Smooth muscle cell (in vitro differentiated cells): ENCODE measurements at regions not wholly inside any gene's neighbourhood (a gene's known extent, or its start where the extent isn't known, plus 50 kb on each side); places are given as distances from the start of the nearest gene placed in this dataset.

Experiments
- DNase-seq: peaks from one replicate; lab custom pipeline; 2025; ENCODE audit not compliant: unreplicated experiment; lab: John Stamatoyannopoulos, UW
- H2AFZ ChIP-seq: fragments of 200-600 bp; sonication (generic); 2 replicates; pipeline ENCODE4 v1.6.0; 2016; ENCODE audit warnings: antibody characterized with exemption, low read depth, mild to moderate bottlenecking
- H3F3A ChIP-seq: fragments of 200-600 bp; sonication (generic); 2 replicates; pipeline ENCODE4 v1.6.0; 2017; ENCODE audit warnings: antibody characterized with exemption, low read depth
- H3K27ac ChIP-seq: fragments of 200-600 bp; sonication (generic); 2 replicates; pipeline ENCODE4 v1.5.1; 2016; ENCODE audit warnings: low read depth, mild to moderate bottlenecking
- H3K27me3 ChIP-seq: fragments of 200-600 bp; sonication (generic); 2 replicates; pipeline ENCODE4 v1.6.1; 2016; ENCODE audit warnings: low read depth, mild to moderate bottlenecking
- H3K36me3 ChIP-seq: fragments of 200-600 bp; sonication (generic); 2 replicates; pipeline ENCODE4 v1.5.1; 2016; ENCODE audit warnings: low read depth
- H3K4me1 ChIP-seq: fragments of 200-600 bp; sonication (generic); 2 replicates; pipeline ENCODE4 v1.5.1; 2016; ENCODE audit warnings: low read depth
- H3K4me2 ChIP-seq: fragments of 200-600 bp; sonication (generic); 2 replicates; pipeline ENCODE4 v1.6.0; 2016; ENCODE audit warnings: mild to moderate bottlenecking
- H3K4me3 ChIP-seq: fragments of 200-600 bp; sonication (generic); 2 replicates; pipeline ENCODE4 v1.5.1; 2016; ENCODE audit warnings: mild to moderate bottlenecking
- H3K79me2 ChIP-seq: fragments of 200-600 bp; sonication (generic); 2 replicates; pipeline ENCODE4 v1.6.0; 2016; ENCODE audit warnings: low read depth, mild to moderate bottlenecking
- H3K9ac ChIP-seq: fragments of 200-600 bp; sonication (generic); 2 replicates; pipeline ENCODE4 v1.6.0; 2016; ENCODE audit warnings: low read depth
- H3K9me3 ChIP-seq: fragments of 200-600 bp; sonication (generic); replicated peaks from 2 replicates; pipeline ENCODE4 v1.5.1; 2016; ENCODE audit warnings: low read depth
- H4K20me1 ChIP-seq: fragments of 200-600 bp; sonication (generic); 2 replicates; pipeline ENCODE4 v1.6.0; 2016; ENCODE audit warnings: low read depth
- WGBS: methylation state at CpG from one replicate; pipeline ENCODE4 v1.1.7; 2016; ENCODE audit warnings: low lambda C conversion rate; 5-methylcytosine and 5-hydroxymethylcytosine counted together
- TF ChIP-seq, protein P1 (sequence below): fragments of 200-600 bp; sonication (generic); IDR thresholded peaks from 2 replicates; pipeline ENCODE4 v1.5.1; 2017; ENCODE audit warnings: borderline replicate concordance, mild to moderate bottlenecking, antibody characterized with exemption; ENCODE audit not compliant: insufficient read depth, poor library complexity, severe bottlenecking

- no peak for DNase-seq
- Histone ChIP-seq H3K4me2 (no peak overlapping the region), H3K27ac (no peak overlapping the region), H3K36me3 (no peaks in the 10 kb centered on the region), H3K79me2 (no peaks in the 10 kb centered on the region), H3K4me3 (no peak overlapping the region), H3F3A (no peaks in the 10 kb centered on the region), H3K4me1 (no peaks in the 10 kb centered on the region), H3K27me3 (no peaks in the 10 kb centered on the region), H4K20me1 (no peaks in the 10 kb centered on the region), H3K9ac (no peak overlapping the region), H2AFZ (no peak overlapping the region), H3K9me3 (no peaks in the 10 kb centered on the region)
- 95% methylated on average over 4 of the region's 6 CpGs for WGBS
- TF ChIP-seq, protein P1, sequence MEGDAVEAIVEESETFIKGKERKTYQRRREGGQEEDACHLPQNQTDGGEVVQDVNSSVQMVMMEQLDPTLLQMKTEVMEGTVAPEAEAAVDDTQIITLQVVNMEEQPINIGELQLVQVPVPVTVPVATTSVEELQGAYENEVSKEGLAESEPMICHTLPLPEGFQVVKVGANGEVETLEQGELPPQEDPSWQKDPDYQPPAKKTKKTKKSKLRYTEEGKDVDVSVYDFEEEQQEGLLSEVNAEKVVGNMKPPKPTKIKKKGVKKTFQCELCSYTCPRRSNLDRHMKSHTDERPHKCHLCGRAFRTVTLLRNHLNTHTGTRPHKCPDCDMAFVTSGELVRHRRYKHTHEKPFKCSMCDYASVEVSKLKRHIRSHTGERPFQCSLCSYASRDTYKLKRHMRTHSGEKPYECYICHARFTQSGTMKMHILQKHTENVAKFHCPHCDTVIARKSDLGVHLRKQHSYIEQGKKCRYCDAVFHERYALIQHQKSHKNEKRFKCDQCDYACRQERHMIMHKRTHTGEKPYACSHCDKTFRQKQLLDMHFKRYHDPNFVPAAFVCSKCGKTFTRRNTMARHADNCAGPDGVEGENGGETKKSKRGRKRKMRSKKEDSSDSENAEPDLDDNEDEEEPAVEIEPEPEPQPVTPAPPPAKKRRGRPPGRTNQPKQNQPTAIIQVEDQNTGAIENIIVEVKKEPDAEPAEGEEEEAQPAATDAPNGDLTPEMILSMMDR: no peak
Measured at GRCh38 chr6:4271761-4272470, 136.5 kb upstream of the ECI2 start.

DNA sequence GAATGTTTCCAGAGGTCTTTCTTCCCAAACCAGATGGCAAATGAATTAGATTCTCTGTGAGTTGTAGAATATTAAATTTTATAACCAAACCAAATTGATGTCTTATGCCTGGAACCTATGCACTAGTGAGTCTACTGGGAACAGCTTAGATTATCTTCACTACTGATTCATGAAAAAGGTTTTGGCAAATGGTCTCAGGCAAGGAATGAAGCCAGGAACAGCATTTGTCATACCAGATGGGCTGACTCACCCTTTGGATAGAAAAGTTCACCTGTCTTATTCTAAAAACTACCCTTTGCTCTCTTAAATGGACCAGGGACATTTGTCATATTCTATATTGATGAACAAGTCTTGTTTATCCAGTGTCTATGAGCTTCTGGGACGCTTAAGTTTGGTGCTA is 135.4 kb upstream of the ECI2 start:
- no peak overlapping the region for H2AFZ ChIP-seq
- H3K4me3 ChIP-seq: no peak overlapping the region
- no peaks in the 10 kb centered on the region for H3K27me3 ChIP-seq
- H3K4me2 ChIP-seq: no peak overlapping the region
- no peaks in the 10 kb centered on the region for H3F3A ChIP-seq
- TF ChIP-seq, protein P1: no peak
- no peak overlapping the region for H3K27ac ChIP-seq
- H4K20me1 ChIP-seq: no peaks in the 10 kb centered on the region
- no peak for DNase-seq
- no peaks in the 10 kb centered on the region for H3K79me2 ChIP-seq
- no peaks in the 10 kb centered on the region for H3K9me3 ChIP-seq
- no peak overlapping the region for H3K9ac ChIP-seq
- WGBS: 94% methylated on average over 1 of the region's 1 CpG
- H3K36me3 ChIP-seq: no peaks in the 10 kb centered on the region
- no peaks in the 10 kb centered on the region for H3K4me1 ChIP-seq

GRCh38 chr6:4270001-4270400 is 134.6 kb upstream of the ECI2 start:
- Histone ChIP-seq H3K4me2 (no peak overlapping the region), H3K36me3 (no peaks in the 10 kb centered on the region), H3K27ac (no peak overlapping the region), H3K4me3 (no peak overlapping the region), H2AFZ (no peak overlapping the region), H3K9ac (no peak overlapping the region), H4K20me1 (no peaks in the 10 kb centered on the region), H3F3A (no peaks in the 10 kb centered on the region), H3K9me3 (no peaks in the 10 kb centered on the region), H3K27me3 (no peaks in the 10 kb centered on the region), H3K79me2 (no peaks in the 10 kb centered on the region), H3K4me1 (no peaks in the 10 kb centered on the region)
- 89% methylated on average over 4 of the region's 4 CpGs for WGBS
- TF ChIP-seq, protein P1: no peak
- no peak for DNase-seq

GRCh38 chr6:4268171-4268570 is 132.8 kb upstream of the ECI2 start:
- Histone ChIP-seq H3F3A (peaks cover 3% of the 10 kb centered on the region), H3K79me2 (no peaks in the 10 kb centered on the region), H4K20me1 (no peaks in the 10 kb centered on the region), H3K9ac (no peak overlapping the region), H3K36me3 (no peaks in the 10 kb centered on the region), H3K4me3 (no peak overlapping the region), H3K27ac (no peak overlapping the region), H3K27me3 (no peaks in the 10 kb centered on the region), H3K9me3 (no peaks in the 10 kb centered on the region), H3K4me2 (no peak overlapping the region), H3K4me1 (no peaks in the 10 kb centered on the region), H2AFZ (no peak overlapping the region)
- WGBS: 90% methylated on average over 2 of the region's 2 CpGs
- TF ChIP-seq, protein P1: no peak
- DNase-seq: no peak
